ENCODE measurements at regions not wholly inside any gene's neighbourhood (a gene's known extent, or its start where the extent isn't known, plus 50 kb on each side); places are given as distances from the start of the nearest gene placed in this dataset.

DNA sequence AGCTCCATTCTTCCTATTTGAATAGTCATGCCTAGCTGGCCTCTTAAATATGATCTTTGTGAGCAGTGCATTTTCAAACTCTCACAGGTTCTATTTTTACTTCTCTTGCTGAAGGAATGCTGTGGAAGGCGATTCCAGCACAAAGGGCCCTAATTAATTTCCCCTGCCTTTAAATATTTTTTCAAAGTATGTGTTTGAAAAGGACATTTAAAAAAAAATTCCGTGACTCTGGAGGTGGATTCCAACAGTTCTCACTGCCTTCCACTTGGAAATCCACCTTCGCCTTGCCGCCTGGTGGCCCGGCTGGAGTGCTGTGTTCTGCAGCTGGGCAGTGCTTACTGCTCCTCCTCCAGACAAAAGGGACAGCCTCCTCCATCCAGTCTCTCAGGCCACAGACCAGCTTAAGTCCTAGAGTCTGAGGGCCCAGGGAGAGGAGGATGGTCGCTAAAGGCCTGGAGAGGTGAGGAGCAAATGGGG lies 61.5 kb upstream of the CORO2B start:
- DNase-seq (ENCODE audit: extremely low spot score) = no peak
- CTCF ChIA-PET = no interaction called here
- POLR2A ChIA-PET = no interaction called here
- TF ChIP-seq FOXK2 (IDR thresholded peaks at IDR 0.05) = no peak
- no peak for TF ChIP-seq ARNT (IDR thresholded peaks at IDR 0.05)
- no peak for TF ChIP-seq NFRKB (IDR thresholded peaks at IDR 0.05)
- TF ChIP-seq LEF1 (IDR thresholded peaks at IDR 0.05; ENCODE audit: borderline replicate concordance) = no peak
- no peak for TF ChIP-seq HDGF (IDR thresholded peaks at IDR 0.05; ENCODE audit: borderline replicate concordance)
- TF ChIP-seq SUZ12 (IDR thresholded peaks at IDR 0.05) = no peak
- no peak for TF ChIP-seq BHLHE40 (IDR thresholded peaks at IDR 0.05; ENCODE audit: borderline replicate concordance)
- TF ChIP-seq, protein P1, sequence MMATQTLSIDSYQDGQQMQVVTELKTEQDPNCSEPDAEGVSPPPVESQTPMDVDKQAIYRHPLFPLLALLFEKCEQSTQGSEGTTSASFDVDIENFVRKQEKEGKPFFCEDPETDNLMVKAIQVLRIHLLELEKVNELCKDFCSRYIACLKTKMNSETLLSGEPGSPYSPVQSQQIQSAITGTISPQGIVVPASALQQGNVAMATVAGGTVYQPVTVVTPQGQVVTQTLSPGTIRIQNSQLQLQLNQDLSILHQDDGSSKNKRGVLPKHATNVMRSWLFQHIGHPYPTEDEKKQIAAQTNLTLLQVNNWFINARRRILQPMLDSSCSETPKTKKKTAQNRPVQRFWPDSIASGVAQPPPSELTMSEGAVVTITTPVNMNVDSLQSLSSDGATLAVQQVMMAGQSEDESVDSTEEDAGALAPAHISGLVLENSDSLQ (IDR thresholded peaks at IDR 0.05) = no peak
- TF ChIP-seq SP1 (IDR thresholded peaks at IDR 0.05) = no peak
- TF ChIP-seq ZNF384 (IDR thresholded peaks at IDR 0.05) = no peak
- TF ChIP-seq ELF4 (IDR thresholded peaks at IDR 0.05) = no peak
- no peak for TF ChIP-seq TARDBP (IDR thresholded peaks at IDR 0.05)
- TF ChIP-seq L3MBTL2 (conservative IDR thresholded peaks at IDR 0.05) = no peak
- TF ChIP-seq CTBP1 (IDR thresholded peaks at IDR 0.05; ENCODE audit: borderline replicate concordance) = no peak
- TF ChIP-seq FOXM1 (IDR thresholded peaks at IDR 0.05; ENCODE audit: borderline replicate concordance) = no peak
- TF ChIP-seq FOXA1 (IDR thresholded peaks at IDR 0.05) = no peak

DNA sequence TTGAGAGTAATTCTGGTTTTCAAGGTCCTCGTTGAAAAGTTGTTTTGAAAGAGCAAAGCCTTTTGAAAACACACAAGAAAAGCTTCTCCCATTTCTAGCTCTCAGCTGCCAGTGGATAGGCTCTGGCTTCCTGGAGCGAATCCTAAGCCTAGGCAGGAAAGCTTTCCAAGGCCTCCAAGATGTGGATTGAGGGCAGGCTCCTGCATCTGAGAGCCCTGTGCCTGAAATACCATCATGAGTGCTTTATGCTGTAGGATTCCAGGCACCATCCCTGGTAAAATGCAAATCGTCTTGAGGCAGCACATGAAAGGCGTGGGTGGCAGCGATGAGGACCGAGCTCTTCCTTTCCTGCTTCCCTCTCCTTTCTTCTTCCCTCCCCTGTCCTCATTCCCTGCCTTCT lies 60.7 kb upstream of the CORO2B start:
- POLR2A ChIA-PET = no interaction called here

DNA sequence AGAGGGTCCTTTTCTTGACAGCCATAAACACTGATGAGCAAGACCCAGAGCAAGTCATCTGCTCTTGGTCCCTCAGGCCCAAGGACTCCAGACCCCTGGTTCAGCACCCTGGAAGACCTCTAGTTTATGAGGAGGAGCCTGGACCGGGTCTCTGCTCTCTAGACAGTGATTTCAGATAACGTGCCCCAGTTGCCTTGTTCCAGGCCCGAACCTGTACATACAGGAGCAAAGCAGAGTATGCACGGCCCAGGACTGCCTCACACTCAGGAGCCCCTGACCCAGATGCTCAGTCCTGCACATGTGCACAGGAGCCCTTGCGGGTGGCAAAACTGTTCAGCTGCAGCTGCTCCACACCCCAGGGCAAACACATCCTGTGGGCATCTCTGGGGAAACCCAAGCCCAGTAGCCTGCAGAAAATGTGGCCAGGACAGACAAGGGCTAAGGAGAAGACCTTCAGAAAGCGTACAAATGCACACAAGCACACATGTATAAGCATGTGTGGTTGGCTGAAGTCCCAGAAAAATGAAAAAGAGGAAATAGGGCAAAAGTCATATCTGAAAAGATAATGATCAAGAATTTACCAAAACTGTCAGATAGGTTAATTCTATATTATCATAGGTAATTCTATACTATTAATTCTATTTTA lies 59.9 kb upstream of the CORO2B start:
- POLR2A ChIA-PET = no interaction called here
- CTCF ChIA-PET = no interaction called here
- TF ChIP-seq L3MBTL2 (conservative IDR thresholded peaks at IDR 0.05) (no peak), FOXM1 (IDR thresholded peaks at IDR 0.05; ENCODE audit: borderline replicate concordance) (no peak), BHLHE40 (IDR thresholded peaks at IDR 0.05; ENCODE audit: borderline replicate concordance) (no peak), SP1 (IDR thresholded peaks at IDR 0.05) (no peak), ZNF384 (IDR thresholded peaks at IDR 0.05) (no peak), ARNT (IDR thresholded peaks at IDR 0.05) (no peak), CTBP1 (IDR thresholded peaks at IDR 0.05; ENCODE audit: borderline replicate concordance) (no peak), LEF1 (IDR thresholded peaks at IDR 0.05; ENCODE audit: borderline replicate concordance) (no peak), FOXA1 (IDR thresholded peaks at IDR 0.05) (no peak)
- TF ChIP-seq, protein P1 (IDR thresholded peaks at IDR 0.05) = no peak
- no peak for DNase-seq (ENCODE audit: extremely low spot score)

More for the DNA sequence above, 60.7 kb upstream of the CORO2B start:
- TF ChIP-seq FOXM1 (IDR thresholded peaks at IDR 0.05; ENCODE audit: borderline replicate concordance) (no peak), BHLHE40 (IDR thresholded peaks at IDR 0.05; ENCODE audit: borderline replicate concordance) (no peak), ARNT (IDR thresholded peaks at IDR 0.05) (no peak), LEF1 (IDR thresholded peaks at IDR 0.05; ENCODE audit: borderline replicate concordance) (no peak), ELF4 (IDR thresholded peaks at IDR 0.05) (no peak), L3MBTL2 (conservative IDR thresholded peaks at IDR 0.05) (no peak), FOXK2 (IDR thresholded peaks at IDR 0.05) (no peak), FOXA1 (IDR thresholded peaks at IDR 0.05) (no peak), NFRKB (IDR thresholded peaks at IDR 0.05) (no peak), ZNF384 (IDR thresholded peaks at IDR 0.05) (no peak), SP1 (IDR thresholded peaks at IDR 0.05) (no peak), SUZ12 (IDR thresholded peaks at IDR 0.05) (no peak), CTBP1 (IDR thresholded peaks at IDR 0.05; ENCODE audit: borderline replicate concordance) (no peak)
- TF ChIP-seq, protein P1 (IDR thresholded peaks at IDR 0.05) = no peak
- DNase-seq (ENCODE audit: extremely low spot score) = no peak
- CTCF ChIA-PET = no interaction called here

DNA sequence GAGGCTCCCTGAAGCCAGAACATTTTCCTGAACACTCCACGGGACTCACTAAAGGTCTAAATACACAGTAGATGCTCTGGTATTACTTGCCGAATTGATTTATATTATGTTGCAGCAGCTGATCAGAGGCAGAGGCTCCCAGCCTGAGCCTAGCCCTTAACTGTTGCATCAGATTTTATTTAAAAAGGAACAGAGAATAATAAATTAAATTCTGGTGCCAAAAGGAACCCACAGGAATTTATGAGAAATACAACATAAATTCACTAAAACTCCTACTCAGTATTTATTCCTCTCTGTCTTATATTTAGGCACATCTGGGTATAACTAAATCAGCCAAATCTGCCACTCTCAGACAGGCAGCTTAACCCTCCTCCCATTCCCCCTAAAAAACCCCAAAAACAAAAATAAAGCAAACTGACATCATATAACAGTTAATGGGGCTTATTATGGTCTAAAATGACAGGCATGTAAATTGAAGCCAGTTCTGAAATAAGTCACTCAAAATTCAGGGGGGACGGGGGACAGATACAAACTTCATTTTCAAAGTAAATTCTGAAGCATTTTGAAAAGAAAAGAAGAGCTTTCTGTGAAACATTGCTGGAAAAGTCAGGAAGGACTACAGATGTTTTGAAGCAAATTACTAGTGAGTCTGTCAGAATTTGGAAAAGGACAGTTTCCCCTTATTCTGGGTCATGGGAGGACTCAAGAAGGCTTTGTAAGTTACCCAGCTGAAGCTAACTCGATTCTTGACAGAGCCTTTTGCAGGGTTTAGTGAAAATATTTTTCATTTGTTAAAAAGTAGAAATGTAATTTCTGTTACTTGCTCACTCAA lies 53.8 kb upstream of the CORO2B start:
- CTCF ChIA-PET = interaction anchor here (0.5 to 2.4 kb wide), 8 partner anchors 9 to 936 kb away, joined by 3 to 8 read pairs (median 4); no protein-coding TSS in a partner anchor
- POLR2A ChIA-PET = interaction anchor here (0.6 kb wide), 1 partner anchor 123 kb away, joined by 3 read pairs; no protein-coding TSS in a partner anchor

More for the DNA sequence above, 53.8 kb upstream of the CORO2B start:
- no peak for DNase-seq (ENCODE audit: extremely low spot score)
- no peak for TF ChIP-seq SP1 (IDR thresholded peaks at IDR 0.05)
- no peak for TF ChIP-seq L3MBTL2 (conservative IDR thresholded peaks at IDR 0.05)
- TF ChIP-seq ARNT (IDR thresholded peaks at IDR 0.05) = no peak
- no peak for TF ChIP-seq FOXK2 (IDR thresholded peaks at IDR 0.05)
- no peak for TF ChIP-seq BHLHE40 (IDR thresholded peaks at IDR 0.05; ENCODE audit: borderline replicate concordance)
- TF ChIP-seq LEF1 (IDR thresholded peaks at IDR 0.05; ENCODE audit: borderline replicate concordance) = no peak
- TF ChIP-seq NFRKB (IDR thresholded peaks at IDR 0.05) = no peak
- no peak for TF ChIP-seq SUZ12 (IDR thresholded peaks at IDR 0.05)
- no peak for TF ChIP-seq ZNF384 (IDR thresholded peaks at IDR 0.05)
- TF ChIP-seq, protein P1 (IDR thresholded peaks at IDR 0.05) = no peak
- no peak for TF ChIP-seq TARDBP (IDR thresholded peaks at IDR 0.05)
- TF ChIP-seq FOXA1 (IDR thresholded peaks at IDR 0.05) = no peak
- no peak for TF ChIP-seq ELF4 (IDR thresholded peaks at IDR 0.05)
- TF ChIP-seq CTBP1 (IDR thresholded peaks at IDR 0.05; ENCODE audit: borderline replicate concordance) = no peak
- TF ChIP-seq HDGF (IDR thresholded peaks at IDR 0.05; ENCODE audit: borderline replicate concordance) = no peak
- TF ChIP-seq FOXM1 (IDR thresholded peaks at IDR 0.05; ENCODE audit: borderline replicate concordance) = no peak
